ENCODE measurements at regions not wholly inside any gene's neighbourhood (a gene's known extent, or its start where the extent isn't known, plus 50 kb on each side); places are given as distances from the start of the nearest gene placed in this dataset.
"Not testable (repeated sequence)": the region's sequence is repeated elsewhere in the genome, so short reads cannot be mapped to it uniquely, and the experiment has no call there.

DNA sequence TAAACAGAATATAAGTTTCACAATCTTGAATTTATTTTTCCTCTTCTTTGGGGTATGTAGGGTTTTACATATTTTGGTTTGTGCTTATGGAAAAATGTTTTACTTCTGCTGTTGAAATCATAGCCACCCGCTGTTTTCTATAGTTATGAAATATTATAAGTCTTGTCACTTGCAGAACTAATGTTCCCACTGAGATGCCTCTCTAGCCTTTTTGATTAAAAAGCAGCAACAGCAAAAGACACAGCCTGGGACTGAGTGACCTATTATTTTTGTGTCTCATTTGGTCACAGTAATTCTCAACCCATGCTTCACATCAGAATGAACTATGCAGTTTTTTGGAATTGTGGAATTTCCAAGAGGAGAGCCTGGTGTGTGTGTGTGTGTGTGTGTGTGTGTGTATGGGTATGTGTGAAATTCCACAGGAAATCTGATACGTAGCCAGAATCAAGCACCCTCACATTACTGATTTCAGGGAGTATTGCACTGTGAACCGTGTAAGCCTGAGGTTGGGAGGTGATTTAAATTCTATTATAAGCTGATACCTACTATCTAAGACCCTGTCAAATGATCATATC lies 55.7 kb upstream of the FRMD6 start:
- no peak for DNase-seq

- no peak for DNase-seq
These were observed 55.1 kb upstream of the FRMD6 start for GRCh38 chr14:51596488-51597117.

DNA sequence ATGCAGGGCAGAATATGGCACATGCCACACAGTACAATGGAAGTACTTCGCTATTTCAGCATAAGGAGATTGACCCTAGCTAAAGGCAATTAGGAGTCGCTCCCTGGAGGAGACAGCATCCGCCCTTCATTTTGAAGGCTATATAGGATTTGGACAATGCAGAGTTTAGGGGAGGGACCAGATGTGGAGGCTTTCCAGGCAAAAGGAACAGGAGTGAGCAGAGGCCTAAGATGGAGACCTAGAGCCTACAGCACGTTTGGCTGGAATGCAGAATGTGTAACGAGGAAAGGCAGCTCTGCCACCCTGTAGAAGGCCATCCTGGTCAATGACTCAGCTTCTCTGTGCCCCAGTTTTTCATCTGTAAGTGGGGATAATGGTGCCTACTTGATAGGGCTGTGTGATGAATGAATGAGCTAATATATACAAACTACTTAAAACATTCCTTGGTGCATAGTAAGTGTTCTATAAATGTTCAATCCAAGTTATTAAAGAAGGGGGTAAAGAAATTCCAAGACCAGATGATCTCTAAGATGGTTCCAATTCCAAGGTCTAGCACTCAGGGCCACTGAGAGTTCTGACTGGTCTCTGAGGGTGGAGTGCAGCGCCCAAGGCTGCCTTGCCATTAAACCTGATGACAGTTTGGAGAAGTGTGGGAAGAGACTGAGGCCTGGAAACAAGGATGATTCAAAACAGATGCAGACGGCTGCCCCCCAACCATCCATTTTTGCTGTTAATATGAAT lies 54.3 kb upstream of the FRMD6 start:
- DNase-seq, result no peak

- not testable (repeated sequence) for DNase-seq
These were observed 52.6 kb upstream of the FRMD6 start for GRCh38 chr14:51598924-51599600.

DNA sequence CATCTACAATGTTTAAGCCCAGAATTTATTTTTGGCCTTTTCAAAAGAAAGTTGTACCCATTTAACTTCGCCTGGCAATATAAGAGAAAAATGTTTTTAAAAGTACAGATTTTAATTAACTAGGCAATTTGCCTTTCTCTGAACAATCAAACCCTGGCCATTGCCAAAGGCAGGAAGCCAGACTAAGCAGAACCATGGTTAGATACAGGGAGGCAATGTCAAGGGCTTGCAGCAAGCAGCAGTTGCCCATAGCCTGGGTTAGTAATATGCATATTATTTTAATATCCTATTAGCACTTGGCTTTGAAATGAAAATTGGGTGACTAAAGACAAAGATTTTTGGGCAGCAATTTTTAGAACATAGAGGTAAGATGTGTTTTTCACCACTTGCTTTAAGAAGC lies 51.1 kb upstream of the FRMD6 start:
- DNase-seq, result no peak
